BLaER1 (cell line): ENCODE measurements at regions not wholly inside any gene's neighbourhood (a gene's known extent, or its start where the extent isn't known, plus 50 kb on each side); places are given as distances from the start of the nearest gene placed in this dataset.

Experiments used
- H3K27ac ChIP-seq: shearing (Covaris generic); formaldehyde crosslinking; 2 replicates; pipeline ENCODE4 v1.8.1; 2022
- H3K27me3 ChIP-seq: shearing (Covaris generic); formaldehyde crosslinking; 2 replicates; pipeline ENCODE4 v1.8.1; 2022
- H3K36me3 ChIP-seq: shearing (Covaris generic); formaldehyde crosslinking; 2 replicates; pipeline ENCODE4 v1.8.1; 2022
- H3K4me1 ChIP-seq: shearing (Covaris generic); formaldehyde crosslinking; 2 replicates; pipeline ENCODE4 v1.8.1; 2022
- H3K4me2 ChIP-seq: shearing (Covaris generic); formaldehyde crosslinking; 2 replicates; pipeline ENCODE4 v1.8.1; 2022
- H3K4me3 ChIP-seq: shearing (Covaris generic); formaldehyde crosslinking; 2 replicates; pipeline ENCODE4 v1.8.1; 2022
- H3K9ac ChIP-seq: shearing (Covaris generic); formaldehyde crosslinking; 2 replicates; pipeline ENCODE4 v1.8.1; 2022
- H3K9me3 ChIP-seq: shearing (Covaris generic); formaldehyde crosslinking; 2 replicates; pipeline ENCODE4 v1.8.1; 2022
- H4K20me1 ChIP-seq: shearing (Covaris generic); formaldehyde crosslinking; 2 replicates; pipeline ENCODE4 v1.8.1; 2022
- Cebpa-rat ChIP-seq: shearing (Covaris generic); IDR thresholded peaks from 2 replicates; pipeline ENCODE4 v1.8.1; 2022

GRCh38 chr20:57908226-57908625 lies 198.4 kb upstream of the PMEPA1 start:
- Histone ChIP-seq H3K36me3 (no peaks in the 10 kb centered on the region), H3K4me3 (no peak overlapping the region), H4K20me1 (no peaks in the 10 kb centered on the region), H3K27ac (no peak overlapping the region), H3K9me3 (no peaks in the 10 kb centered on the region), H3K4me2 (no peak overlapping the region), H3K27me3 (no peaks in the 10 kb centered on the region), H3K9ac (no peak overlapping the region), H3K4me1 (peaks cover 14% of the 10 kb centered on the region; the same call in 1 of the 2 replicates)
- TF ChIP-seq Cebpa-rat: no peak

GRCh38 chr20:57907131-57908000 lies 197.6 kb upstream of the PMEPA1 start:
- H3K4me3 ChIP-seq: no peak overlapping the region
- no peak for TF ChIP-seq Cebpa-rat
- peaks cover 20% of the 10 kb centered on the region for H3K4me1 ChIP-seq
- H3K9ac ChIP-seq: no peak overlapping the region
- H3K27ac ChIP-seq: no peak overlapping the region
- no peaks in the 10 kb centered on the region for H3K36me3 ChIP-seq
- H4K20me1 ChIP-seq: no peaks in the 10 kb centered on the region
- H3K9me3 ChIP-seq: no peaks in the 10 kb centered on the region
- H3K27me3 ChIP-seq: no peaks in the 10 kb centered on the region
- no peak overlapping the region for H3K4me2 ChIP-seq

- Histone ChIP-seq H3K4me1 (peaks cover 29% of the 10 kb centered on the region), H3K9ac (no peak overlapping the region), H3K27ac (no peak overlapping the region), H3K9me3 (no peaks in the 10 kb centered on the region), H4K20me1 (no peaks in the 10 kb centered on the region), H3K4me3 (no peak overlapping the region), H3K4me2 (no peak overlapping the region), H3K36me3 (no peaks in the 10 kb centered on the region), H3K27me3 (no peaks in the 10 kb centered on the region)
- no peak for TF ChIP-seq Cebpa-rat
Measured at GRCh38 chr20:57905448-57905847, 195.6 kb upstream of the PMEPA1 start.

- H3K9ac ChIP-seq: no peak overlapping the region
- H3K9me3 ChIP-seq: no peaks in the 10 kb centered on the region
- H3K4me2 ChIP-seq: peak overlapping the region; percentile 43; the same call in 1 of the 2 replicates
- no peak for TF ChIP-seq Cebpa-rat
- H3K4me1 ChIP-seq: peaks cover 38% of the 10 kb centered on the region
- H4K20me1 ChIP-seq: no peaks in the 10 kb centered on the region
- no peak overlapping the region for H3K27ac ChIP-seq
- no peaks in the 10 kb centered on the region for H3K36me3 ChIP-seq
- H3K4me3 ChIP-seq: no peak overlapping the region
- H3K27me3 ChIP-seq: no peaks in the 10 kb centered on the region
Measured at GRCh38 chr20:57904314-57905105, 194.7 kb upstream of the PMEPA1 start.

GRCh38 chr20:57902473-57902872 lies 192.7 kb upstream of the PMEPA1 start:
- no peak overlapping the region for H3K9ac ChIP-seq
- H3K4me2 ChIP-seq: peak overlapping the region; percentile 25
- no peaks in the 10 kb centered on the region for H3K9me3 ChIP-seq
- no peak overlapping the region for H3K27ac ChIP-seq
- no peak overlapping the region for H3K4me3 ChIP-seq
- H3K27me3 ChIP-seq: no peaks in the 10 kb centered on the region
- H3K36me3 ChIP-seq: no peaks in the 10 kb centered on the region
- H4K20me1 ChIP-seq: no peaks in the 10 kb centered on the region
- H3K4me1 ChIP-seq: peaks cover 42% of the 10 kb centered on the region
- TF ChIP-seq Cebpa-rat: no peak

- Histone ChIP-seq H4K20me1 (no peaks in the 10 kb centered on the region), H3K4me1 (peaks cover 42% of the 10 kb centered on the region), H3K27me3 (no peaks in the 10 kb centered on the region), H3K4me2 (no peak overlapping the region), H3K9me3 (no peaks in the 10 kb centered on the region), H3K36me3 (no peaks in the 10 kb centered on the region), H3K4me3 (no peak overlapping the region), H3K27ac (no peak overlapping the region), H3K9ac (no peak overlapping the region)
- TF ChIP-seq Cebpa-rat: no peak
Measured at GRCh38 chr20:57901526-57901925, 191.7 kb upstream of the PMEPA1 start.

- Histone ChIP-seq H3K9ac (peak overlapping the region; percentile 2; the same call in 1 of the 2 replicates), H3K4me2 (peak overlapping the region; percentile 64), H3K4me1 (peaks cover 42% of the 10 kb centered on the region), H3K27me3 (no peaks in the 10 kb centered on the region), H4K20me1 (no peaks in the 10 kb centered on the region), H3K4me3 (no peak overlapping the region), H3K9me3 (peaks cover 1% of the 10 kb centered on the region; the same call in 1 of the 2 replicates), H3K27ac (peak overlapping the region; percentile 28; the same call in 1 of the 2 replicates), H3K36me3 (no peaks in the 10 kb centered on the region)
- no peak for TF ChIP-seq Cebpa-rat
Measured at GRCh38 chr20:57900226-57900905, 190.6 kb upstream of the PMEPA1 start.

GRCh38 chr20:57899554-57899953 lies 189.7 kb upstream of the PMEPA1 start:
- H3K36me3 ChIP-seq: no peaks in the 10 kb centered on the region

GRCh38 chr20:57898332-57898731 lies 188.5 kb upstream of the PMEPA1 start:
- Histone ChIP-seq H3K4me3 (no peak overlapping the region), H3K27ac (no peak overlapping the region), H3K9ac (no peak overlapping the region), H3K4me2 (no peak overlapping the region), H4K20me1 (no peaks in the 10 kb centered on the region), H3K27me3 (no peaks in the 10 kb centered on the region), H3K36me3 (no peaks in the 10 kb centered on the region), H3K9me3 (peaks cover 9% of the 10 kb centered on the region), H3K4me1 (peaks cover 28% of the 10 kb centered on the region)
- no peak for TF ChIP-seq Cebpa-rat

More at GRCh38 chr20:57899554-57899953, 189.7 kb upstream of the PMEPA1 start:
- no peak overlapping the region for H3K4me3 ChIP-seq
- H3K4me1 ChIP-seq: peaks cover 38% of the 10 kb centered on the region
- no peaks in the 10 kb centered on the region for H4K20me1 ChIP-seq
- TF ChIP-seq Cebpa-rat: no peak
- peak overlapping the region; percentile 64 for H3K4me2 ChIP-seq
- no peak overlapping the region for H3K27ac ChIP-seq
- H3K27me3 ChIP-seq: no peaks in the 10 kb centered on the region
- no peak overlapping the region for H3K9ac ChIP-seq
- H3K9me3 ChIP-seq: peaks cover 9% of the 10 kb centered on the region
